Astrocyte (in vitro differentiated cells and primary cell): ENCODE measurements at regions not wholly inside any gene's neighbourhood (a gene's known extent, or its start where the extent isn't known, plus 50 kb on each side); places are given as distances from the start of the nearest gene placed in this dataset.

Experiments
- EZH2 ChIP-seq: IDR thresholded peaks from 2 replicates; pipeline ENCODE4 v1.6.1; 2012; ENCODE audit warnings: mild to moderate bottlenecking, low read length, inconsistent platforms; ENCODE audit not compliant: insufficient read depth
- TF ChIP-seq, protein P1 (sequence below): IDR thresholded peaks from 2 replicates; pipeline ENCODE4 v1.5.1; 2011; ENCODE audit warnings: low read depth, mild to moderate bottlenecking, inconsistent platforms, low read length, moderate library complexity; ENCODE audit not compliant: insufficient read depth

DNA sequence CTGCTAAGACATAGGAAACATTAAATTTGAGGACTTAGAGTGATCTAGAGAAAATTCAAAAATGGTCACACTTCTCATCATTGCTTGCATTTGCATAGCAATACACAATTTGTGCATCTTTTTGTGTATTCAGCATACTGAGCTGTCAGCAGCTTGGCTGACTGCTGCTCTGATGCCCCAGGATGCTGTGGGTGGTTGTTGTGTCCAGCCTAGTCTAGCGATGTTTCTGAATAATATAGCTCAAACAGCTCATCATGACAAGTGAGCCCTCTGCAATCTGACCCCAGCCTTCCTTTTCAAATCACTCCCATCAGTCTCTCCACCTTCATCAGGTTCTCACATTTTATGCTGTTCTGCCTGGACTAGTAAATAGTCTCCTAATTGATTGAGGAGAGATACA is 483.7 kb upstream of the SPHKAP start:
- TF ChIP-seq EZH2: no peak
- TF ChIP-seq, protein P1, sequence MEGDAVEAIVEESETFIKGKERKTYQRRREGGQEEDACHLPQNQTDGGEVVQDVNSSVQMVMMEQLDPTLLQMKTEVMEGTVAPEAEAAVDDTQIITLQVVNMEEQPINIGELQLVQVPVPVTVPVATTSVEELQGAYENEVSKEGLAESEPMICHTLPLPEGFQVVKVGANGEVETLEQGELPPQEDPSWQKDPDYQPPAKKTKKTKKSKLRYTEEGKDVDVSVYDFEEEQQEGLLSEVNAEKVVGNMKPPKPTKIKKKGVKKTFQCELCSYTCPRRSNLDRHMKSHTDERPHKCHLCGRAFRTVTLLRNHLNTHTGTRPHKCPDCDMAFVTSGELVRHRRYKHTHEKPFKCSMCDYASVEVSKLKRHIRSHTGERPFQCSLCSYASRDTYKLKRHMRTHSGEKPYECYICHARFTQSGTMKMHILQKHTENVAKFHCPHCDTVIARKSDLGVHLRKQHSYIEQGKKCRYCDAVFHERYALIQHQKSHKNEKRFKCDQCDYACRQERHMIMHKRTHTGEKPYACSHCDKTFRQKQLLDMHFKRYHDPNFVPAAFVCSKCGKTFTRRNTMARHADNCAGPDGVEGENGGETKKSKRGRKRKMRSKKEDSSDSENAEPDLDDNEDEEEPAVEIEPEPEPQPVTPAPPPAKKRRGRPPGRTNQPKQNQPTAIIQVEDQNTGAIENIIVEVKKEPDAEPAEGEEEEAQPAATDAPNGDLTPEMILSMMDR: no peak
